Limb (tissue), 2 donors: ENCODE measurements at regions not wholly inside any gene's neighbourhood (a gene's known extent, or its start where the extent isn't known, plus 50 kb on each side); places are given as distances from the start of the nearest gene placed in this dataset.
"Not testable (repeated sequence)": the region's sequence is repeated elsewhere in the genome, so short reads cannot be mapped to it uniquely, and the experiment has no call there.

Experiments
- DNase-seq, 2 donors: peaks; one replicate each; pipeline ENCODE4 v3.0.0-alpha.2; 2016; ENCODE audit errors: extremely low spot score in 2 of 2

- DNase-seq, result no peak
Measured at GRCh38 chr3:84679211-84679610, 279.6 kb upstream of the CADM2 start.

GRCh38 chr3:84680700-84681099 lies 278.1 kb upstream of the CADM2 start:
- no peak for DNase-seq

GRCh38 chr3:84683493-84683892 lies 275.3 kb upstream of the CADM2 start:
- DNase-seq, result no peak

GRCh38 chr3:84685467-84685866 lies 273.3 kb upstream of the CADM2 start:
- DNase-seq, result no peak

GRCh38 chr3:84692261-84692660 lies 266.5 kb upstream of the CADM2 start:
- DNase-seq, result no peak

- not testable (repeated sequence) for DNase-seq
Measured at GRCh38 chr3:84710288-84710687, 248.5 kb upstream of the CADM2 start.

GRCh38 chr3:84717894-84718293 lies 240.9 kb upstream of the CADM2 start:
- DNase-seq, result no peak

GRCh38 chr3:84724877-84725276 lies 233.9 kb upstream of the CADM2 start:
- DNase-seq, result no peak

- no peak for DNase-seq
Measured at GRCh38 chr3:84727616-84728015, 231.2 kb upstream of the CADM2 start.

GRCh38 chr3:84734731-84735130 lies 224.1 kb upstream of the CADM2 start:
- not testable (repeated sequence) for DNase-seq

GRCh38 chr3:84738086-84738485 lies 220.7 kb upstream of the CADM2 start:
- DNase-seq, result no peak

GRCh38 chr3:84742915-84743425 lies 215.8 kb upstream of the CADM2 start:
- DNase-seq, result no peak

- no peak for DNase-seq
Measured at GRCh38 chr3:84744130-84744529, 214.7 kb upstream of the CADM2 start.

- no peak for DNase-seq
Measured at GRCh38 chr3:84755860-84756259, 202.9 kb upstream of the CADM2 start.

GRCh38 chr3:84759361-84759760 lies 199.4 kb upstream of the CADM2 start:
- no peak for DNase-seq

- no peak for DNase-seq
Measured at GRCh38 chr3:84772841-84773240, 185.9 kb upstream of the CADM2 start.

GRCh38 chr3:84783281-84783680 lies 175.5 kb upstream of the CADM2 start:
- no peak for DNase-seq

- no peak for DNase-seq
Measured at GRCh38 chr3:84789961-84790360, 168.8 kb upstream of the CADM2 start.

GRCh38 chr3:84806958-84807357 lies 151.8 kb upstream of the CADM2 start:
- no peak for DNase-seq

- no peak for DNase-seq
Measured at GRCh38 chr3:84820126-84820525, 138.7 kb upstream of the CADM2 start.

GRCh38 chr3:84820906-84821305 lies 137.9 kb upstream of the CADM2 start:
- no peak for DNase-seq

GRCh38 chr3:84825817-84826216 lies 133.0 kb upstream of the CADM2 start:
- no peak for DNase-seq

- DNase-seq, result no peak
Measured at GRCh38 chr3:84830476-84830875, 128.3 kb upstream of the CADM2 start.

- no peak for DNase-seq
Measured at GRCh38 chr3:84835366-84835765, 123.4 kb upstream of the CADM2 start.
